ENCODE measurements at regions not wholly inside any gene's neighbourhood (a gene's known extent, or its start where the extent isn't known, plus 50 kb on each side); places are given as distances from the start of the nearest gene placed in this dataset.

- TF ChIP-seq POLR2A (IDR thresholded peaks at IDR 0.05; ENCODE audit: low read depth, low read length), result no peak
- no peak for TF ChIP-seq POLR2AphosphoS5 (IDR thresholded peaks at IDR 0.05; ENCODE audit: low read depth, low read length)
- no peak for TF ChIP-seq TAF1 (IDR thresholded peaks at IDR 0.05; ENCODE audit: borderline replicate concordance, low read depth, low read length)
Measured at GRCh38 chr11:95335989-95336388, 105.0 kb upstream of the SESN3 start.
